H1 (cell line): ENCODE measurements at regions not wholly inside any gene's neighbourhood (a gene's known extent, or its start where the extent isn't known, plus 50 kb on each side); places are given as distances from the start of the nearest gene placed in this dataset.

Source experiments
- CTCF ChIA-PET: fragments of 300-600 bp; sonication (Branson Sonifier 250); formaldehyde crosslinking; loops from one replicate; lab custom pipeline; 2021; ENCODE audit not compliant: partially characterized antibody; lab: Charles Lee
- POLR2A ChIA-PET: fragments of 300-600 bp; sonication (Branson Sonifier 250); formaldehyde crosslinking; loops from one replicate; lab custom pipeline; 2021; ENCODE audit warnings: inconsistent platforms; ENCODE audit not compliant: partially characterized antibody; lab: Charles Lee
- DNase-seq, 2 experiments: peaks; one replicate each; pipeline versions ENCODE4 v3.0.0 to v3.0.0-alpha.2; 2010 to 2022; ENCODE audit warnings: low spot score in 2 of 2, low read depth in 1 of 2, mixed read lengths in 1 of 2
- FAIRE-seq: peaks from 2 replicates; lab custom pipeline; 2011; peaks lifted over from hg19 to GRCh38; lab: Jason Lieb, UNC
- H2AFZ ChIP-seq: 2 replicates; pipeline ENCODE4 v1.8.1; 2012; ENCODE audit warnings: low read length, inconsistent platforms
- H2AK5ac ChIP-seq: 2 replicates; pipeline ENCODE4 v1.6.1; 2013; ENCODE audit warnings: low read depth, low read length
- H2BK120ac ChIP-seq: replicated peaks from 2 replicates; pipeline ENCODE3; 2013; ENCODE audit warnings: low read depth, low read length, inconsistent platforms
- H2BK12ac ChIP-seq: 2 replicates; pipeline ENCODE4 v1.6.1; 2013; ENCODE audit warnings: low read depth, low read length
- H2BK15ac ChIP-seq: 2 replicates; pipeline ENCODE4 v1.6.1; 2013; ENCODE audit warnings: low read length
- H2BK20ac ChIP-seq: 2 replicates; pipeline ENCODE4 v1.6.1; 2013; ENCODE audit warnings: low read length
- H2BK5ac ChIP-seq: 2 replicates; pipeline ENCODE4 v1.6.1; 2013; ENCODE audit warnings: low read depth, low read length
- H3K14ac ChIP-seq: 2 replicates; pipeline ENCODE4 v1.6.1; 2013; ENCODE audit warnings: inconsistent platforms; ENCODE audit not compliant: insufficient read length
- H3K18ac ChIP-seq: 2 replicates; pipeline ENCODE4 v1.6.1; 2013; ENCODE audit warnings: low read length; ENCODE audit errors: extremely low read depth
- H3K23ac ChIP-seq: 2 replicates; pipeline ENCODE4 v1.6.1; 2013; ENCODE audit warnings: inconsistent platforms; ENCODE audit not compliant: insufficient read length
- H3K23me2 ChIP-seq: 2 replicates; pipeline ENCODE4 v1.6.1; 2013; ENCODE audit warnings: low read depth, low read length
- H3K27ac ChIP-seq: 2 replicates; pipeline ENCODE4 v1.6.1; 2011; ENCODE audit warnings: low read depth, low read length, inconsistent platforms
- H3K27me3 ChIP-seq, 4 experiments: replicated peaks in 1 of 4; 1 replicate in 1 of 4; 2 replicates in 3 of 4; pipeline versions ENCODE4 v1.6.1 to v1.8.1; 2011 to 2013; ENCODE audit warnings: low read length in 3 of 4, mild to moderate bottlenecking in 3 of 4, inconsistent platforms in 2 of 4, mixed read lengths in 2 of 4, moderate library complexity in 1 of 4; ENCODE audit not compliant: control insufficient read depth in 3 of 4, insufficient read depth in 3 of 4; ENCODE audit errors: extremely low read depth in 1 of 4
- H3K36me3 ChIP-seq, 4 experiments: 2 replicates each; pipeline versions ENCODE4 v1.6.1 to v1.8.1; 2011 to 2013; ENCODE audit warnings: mild to moderate bottlenecking in 4 of 4, low read length in 3 of 4, moderate library complexity in 2 of 4, control low read depth in 1 of 4, inconsistent platforms in 1 of 4; ENCODE audit not compliant: insufficient read depth in 4 of 4, control insufficient read depth in 2 of 4
- H3K4ac ChIP-seq: replicated peaks from 2 replicates; pipeline ENCODE3; 2013; ENCODE audit warnings: low read length, low read depth, mixed read lengths, inconsistent platforms; ENCODE audit not compliant: insufficient read length
- H3K4me1 ChIP-seq, 4 experiments: replicated peaks in 1 of 4; 1 replicate in 1 of 4; 2 replicates in 3 of 4; pipeline versions ENCODE4 v1.6.1 to v1.8.1; 2011 to 2013; ENCODE audit warnings: low read length in 3 of 4, inconsistent platforms in 2 of 4, mixed read lengths in 1 of 4; ENCODE audit not compliant: insufficient read depth in 4 of 4, control insufficient read depth in 3 of 4
- H3K4me2 ChIP-seq, 2 experiments: 2 replicates each; pipeline versions ENCODE4 v1.6.1 to v1.8.1; 2011 to 2013; ENCODE audit warnings: low read depth in 2 of 2, low read length in 2 of 2, control low read depth in 1 of 2, inconsistent platforms in 1 of 2, mild to moderate bottlenecking in 1 of 2; ENCODE audit not compliant: insufficient read depth in 1 of 2
- H3K4me3 ChIP-seq, 4 experiments: fragments of 200-600, 300-600 bp in 1 of 4; sonication (generic), shearing (Covaris generic), sonication (Bioruptor Twin) in 1 of 4; 2 replicates each; pipeline versions ENCODE4 v1.5.1 to v1.8.1; 2011 to 2016; ENCODE audit warnings: low read length in 4 of 4, low read depth in 3 of 4, control low read depth in 2 of 4, inconsistent platforms in 2 of 4, mild to moderate bottlenecking in 2 of 4, mixed read lengths in 1 of 4, moderate library complexity in 1 of 4; ENCODE audit not compliant: insufficient read depth in 2 of 4; ENCODE audit errors: extremely low read depth in 1 of 4
- H3K56ac ChIP-seq: replicated peaks from 2 replicates; pipeline ENCODE3; 2013; ENCODE audit warnings: low read depth, mild to moderate bottlenecking, mixed read lengths, low read length, inconsistent platforms; ENCODE audit not compliant: insufficient read length
- H3K79me1 ChIP-seq: 2 replicates; pipeline ENCODE4 v1.6.1; 2013; ENCODE audit warnings: low read depth, low read length, control low read depth
- H3K79me2 ChIP-seq, 2 experiments: 2 replicates each; pipeline versions ENCODE4 v1.6.1 to v1.8.1; 2012 to 2013; ENCODE audit warnings: low read length in 2 of 2, mild to moderate bottlenecking in 2 of 2, inconsistent platforms in 1 of 2; ENCODE audit not compliant: insufficient read depth in 2 of 2, control insufficient read depth in 1 of 2
- H3K9ac ChIP-seq, 4 experiments: replicated peaks in 1 of 4; 1 replicate in 1 of 4; 2 replicates in 3 of 4; pipeline versions ENCODE4 v1.6.1 to v1.8.1; 2011 to 2013; ENCODE audit warnings: low read depth in 3 of 4, low read length in 3 of 4, control low read depth in 2 of 4, mild to moderate bottlenecking in 2 of 4, moderate library complexity in 2 of 4, inconsistent platforms in 1 of 4; ENCODE audit errors: extremely low read depth in 1 of 4
- H3K9me3 ChIP-seq, 2 experiments: 2 replicates each; pipeline versions ENCODE4 v1.6.1 to v1.8.1; 2012 to 2013; ENCODE audit warnings: mild to moderate bottlenecking in 2 of 2, moderate library complexity in 2 of 2, control low read depth in 1 of 2, inconsistent platforms in 1 of 2, low read depth in 1 of 2, low read length in 1 of 2, mixed read lengths in 1 of 2; ENCODE audit not compliant: insufficient read depth in 2 of 2
- H4K20me1 ChIP-seq, 2 experiments: replicated peaks in 1 of 2; 2 replicates each; pipeline versions ENCODE3 to v1.8.1; 2011 to 2013; ENCODE audit warnings: inconsistent platforms in 2 of 2, low read length in 2 of 2, mild to moderate bottlenecking in 1 of 2; ENCODE audit not compliant: insufficient read depth in 2 of 2, control insufficient read depth in 1 of 2
- H4K5ac ChIP-seq: 2 replicates; pipeline ENCODE4 v1.6.1; 2013; ENCODE audit warnings: low read length, low read depth, mixed read lengths, inconsistent platforms; ENCODE audit not compliant: insufficient read length
- H4K8ac ChIP-seq: 2 replicates; pipeline ENCODE4 v1.8.0; 2013; ENCODE audit warnings: mild to moderate bottlenecking, moderate library complexity, low read length, inconsistent platforms; ENCODE audit not compliant: insufficient read depth; ENCODE audit errors: extremely low read depth
- H4K91ac ChIP-seq: replicated peaks from 2 replicates; pipeline ENCODE3; 2013; ENCODE audit warnings: low read length, mixed read lengths, inconsistent platforms; ENCODE audit not compliant: insufficient read length
- RBBP5 ChIP-seq: IDR thresholded peaks from 2 replicates; pipeline ENCODE4 v1.7.1; 2012; ENCODE audit warnings: low read depth, mild to moderate bottlenecking, inconsistent platforms, low read length, moderate library complexity, borderline replicate concordance
- SRF ChIP-seq: IDR thresholded peaks from 2 replicates; pipeline ENCODE4 v1.6.1; 2011; ENCODE audit warnings: mild to moderate bottlenecking, low read depth, low read length, moderate library complexity
- ZNF274 ChIP-seq: IDR thresholded peaks from 2 replicates; pipeline ENCODE4 v1.7.0; 2012; ENCODE audit warnings: low read length, borderline replicate concordance; ENCODE audit errors: extremely low read depth
- WGBS, 2 experiments: shearing (Covaris generic) in 1 of 2; methylation state at CpG; one replicate each; pipeline versions ENCODE4 v1.1.6 to v1.1.7; 2013 to 2015; ENCODE audit warnings: low lambda C conversion rate in 2 of 2, mixed read lengths in 2 of 2, inconsistent platforms in 1 of 2, low coverage in 1 of 2, missing lambda C conversion rate in 1 of 2; ENCODE audit not compliant: insufficient replicate concordance in 2 of 2, insufficient coverage in 1 of 2, insufficient read length in 1 of 2; ENCODE audit errors: extremely low coverage in 1 of 2, missing lambda C conversion rate in 1 of 2; 5-methylcytosine and 5-hydroxymethylcytosine counted together

DNA sequence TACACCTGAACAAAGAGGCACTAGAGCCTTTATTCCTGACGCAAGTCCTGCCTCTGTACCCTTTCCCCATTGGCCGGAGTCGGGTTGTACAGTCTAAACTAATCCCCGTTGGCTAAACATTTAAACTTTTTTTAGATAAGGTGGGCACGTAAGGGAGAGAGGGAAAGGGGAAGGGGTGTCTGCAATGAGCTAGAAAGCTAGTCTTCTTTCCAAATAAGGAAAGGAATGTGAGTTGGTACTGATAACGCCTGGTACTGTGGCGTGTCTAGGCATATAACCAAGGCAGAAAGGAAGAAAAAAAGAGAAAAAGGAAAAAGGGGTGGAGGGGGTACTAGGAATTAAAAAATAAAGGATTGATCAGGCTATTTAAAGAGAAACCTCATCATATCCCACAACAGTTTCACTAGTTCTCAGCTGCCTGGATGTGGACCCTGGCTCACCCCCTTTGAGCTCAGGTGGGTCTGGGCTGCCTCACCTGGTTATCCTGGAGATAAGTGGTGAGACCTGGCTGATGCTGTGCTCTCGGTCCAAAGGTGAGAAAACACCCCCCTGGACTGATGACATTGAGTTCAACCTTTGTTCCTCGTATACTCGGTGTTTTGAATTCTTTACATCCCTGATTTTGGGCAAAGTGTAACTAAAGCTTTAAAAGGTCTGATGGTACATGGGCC is 90.9 kb upstream of the EEF2KMT start:
- H3K4ac ChIP-seq: no peak overlapping the region
- peak overlapping the region; percentile 25; the same call in 1 of the 2 replicates for H2BK5ac ChIP-seq
- DNase-seq (no peak), FAIRE-seq (peak; percentile 32)
- H4K8ac ChIP-seq: no peak overlapping the region
- H3K9ac ChIP-seq: no peak overlapping the region
- no peak overlapping the region; the same call in 1 of the 2 replicates for H3K27ac ChIP-seq
- 0 out of 2 replicates have a peak overlapping the region, but pooled peaks have one; percentile 69 for H2AFZ ChIP-seq
- H4K91ac ChIP-seq: no peak overlapping the region
- H3K14ac ChIP-seq: no peak overlapping the region
- POLR2A ChIA-PET: no interaction called here
- 77% methylated on average over 10 of the region's 10 CpGs; no CpG with 5 or more reads in 1 of the 2 experiments for WGBS, 2 experiments
- no peak for TF ChIP-seq RBBP5
- no peak for TF ChIP-seq ZNF274
- TF ChIP-seq SRF: peak; percentile 55; the same call in 1 of the 2 replicates
- peaks cover 0 to 8% of the 10 kb centered on the region in 2 experiments; a peak in 1 of 4 replicates for H3K9me3 ChIP-seq
- no peak overlapping the region for H3K23ac ChIP-seq
- H3K56ac ChIP-seq: no peak overlapping the region
- no peaks in the 10 kb centered on the region for H3K79me2 ChIP-seq
- H2AK5ac ChIP-seq: no peak overlapping the region
- peak overlapping the region; percentile 72; the same call in 1 of the 2 replicates for H2BK20ac ChIP-seq
- no peak overlapping the region for H4K5ac ChIP-seq
- no peak overlapping the region; the same call in 1 of the 2 replicates for H3K18ac ChIP-seq
- H3K4me3 ChIP-seq: no peak overlapping the region
- no peaks in the 10 kb centered on the region for H3K27me3 ChIP-seq
- no peaks in the 10 kb centered on the region for H3K79me1 ChIP-seq
- CTCF ChIA-PET: interaction anchor here (0.8 to 1.3 kb wide), 3 partner anchors 20 to 229 kb away, joined by 3 to 4 read pairs (median 3); no protein-coding TSS in a partner anchor
- H3K36me3 ChIP-seq: no peaks in the 10 kb centered on the region
- H3K4me2 ChIP-seq: no peak overlapping the region
- H2BK12ac ChIP-seq: no peak overlapping the region
- no peaks in the 10 kb centered on the region for H4K20me1 ChIP-seq
- H2BK120ac ChIP-seq: no peak overlapping the region
- H2BK15ac ChIP-seq: no peak overlapping the region
- no peaks in the 10 kb centered on the region for H3K23me2 ChIP-seq
- H3K4me1 ChIP-seq: peaks cover 5 to 10% (median 7%) of the 10 kb centered on the region in 4 experiments; a peak in 5 of 7 replicates
